HL-60 (cell line): ENCODE measurements at regions not wholly inside any gene's neighbourhood (a gene's known extent, or its start where the extent isn't known, plus 50 kb on each side); places are given as distances from the start of the nearest gene placed in this dataset.

Experiments used
- CTCF ChIP-seq: IDR thresholded peaks from one replicate; pipeline ENCODE4 v1.5.1; 2011; ENCODE audit warnings: low read length, control low read depth, inconsistent platforms; ENCODE audit not compliant: insufficient read depth
- POLR2AphosphoS5 ChIP-seq: IDR thresholded peaks from 2 replicates; pipeline ENCODE4 v1.6.1; 2012; ENCODE audit warnings: low read depth

GRCh38 chr4:124118061-124118460, 594.5 kb downstream of the ANKRD50 start:
- TF ChIP-seq CTCF: no peak
- no peak for TF ChIP-seq POLR2AphosphoS5
